Mononuclear cell (primary cell): ENCODE measurements at regions not wholly inside any gene's neighbourhood (a gene's known extent, or its start where the extent isn't known, plus 50 kb on each side); places are given as distances from the start of the nearest gene placed in this dataset.
A peak's percentile ranks its signal among the peaks of the same experiment; 100 is the strongest.
"Not testable (repeated sequence)": the region's sequence is repeated elsewhere in the genome, so short reads cannot be mapped to it uniquely, and the experiment has no call there.

Source experiments
- H3K27me3 ChIP-seq: 2 replicates; pipeline ENCODE4 v1.6.0; 2011; ENCODE audit warnings: low read length, control low read depth; ENCODE audit not compliant: insufficient read depth
- H3K4me1 ChIP-seq: 2 replicates; pipeline ENCODE4 v1.5.1; 2011; ENCODE audit warnings: mild to moderate bottlenecking, low read length, control low read depth; ENCODE audit not compliant: insufficient read depth
- H3K4me3 ChIP-seq: 2 replicates; pipeline ENCODE4 v1.5.1; 2011; ENCODE audit warnings: mild to moderate bottlenecking, low read length, moderate library complexity
- H3K9me3 ChIP-seq: 2 replicates; pipeline ENCODE4 v1.5.1; 2011; ENCODE audit warnings: low read depth, mild to moderate bottlenecking, control low read depth, low read length

DNA sequence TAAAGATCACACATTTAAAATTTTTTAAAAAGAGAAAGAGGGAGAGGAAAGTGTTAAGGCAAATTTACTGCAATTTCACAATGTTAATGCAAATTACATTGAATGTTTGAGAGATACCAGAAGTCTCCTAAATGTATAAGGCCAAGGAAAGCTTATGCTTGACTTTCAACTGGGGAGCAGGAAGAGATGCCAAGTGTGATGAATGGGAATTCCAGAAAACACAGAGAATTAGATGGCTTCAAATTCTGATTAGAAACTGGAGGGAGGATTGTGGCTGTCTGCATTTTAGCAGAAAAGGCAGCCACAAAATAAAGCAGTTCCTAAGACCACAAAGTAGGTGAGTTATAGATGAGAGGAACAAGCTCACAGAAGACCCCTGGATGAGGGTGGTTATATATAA, 328.3 kb upstream of the CITED2 start:
- no peak overlapping the region for H3K4me3 ChIP-seq
- peaks cover 17% of the 10 kb centered on the region for H3K4me1 ChIP-seq
- no peaks in the 10 kb centered on the region for H3K9me3 ChIP-seq
- H3K27me3 ChIP-seq = no peaks in the 10 kb centered on the region

DNA sequence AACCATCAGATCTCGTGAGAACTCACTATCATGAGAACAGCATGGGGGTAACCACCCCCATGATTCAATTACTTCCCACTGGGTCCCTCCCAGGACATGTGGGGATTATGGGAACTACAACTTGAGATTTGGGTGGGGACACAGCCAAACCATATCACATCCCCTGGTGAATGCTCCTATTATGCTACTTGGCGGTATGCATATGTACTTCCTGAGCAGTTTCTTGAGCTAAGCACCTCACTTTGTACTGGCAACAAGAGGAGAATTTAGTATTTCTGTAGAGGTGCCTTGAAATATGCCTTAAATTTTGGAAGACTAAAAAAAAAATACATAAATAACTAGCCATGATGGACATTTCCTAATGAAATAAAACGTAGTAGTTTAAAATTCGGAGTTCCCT, 327.2 kb upstream of the CITED2 start:
- no peak overlapping the region for H3K4me3 ChIP-seq
- H3K4me1 ChIP-seq = peaks cover 17% of the 10 kb centered on the region
- no peaks in the 10 kb centered on the region for H3K9me3 ChIP-seq
- H3K27me3 ChIP-seq = no peaks in the 10 kb centered on the region

- Histone ChIP-seq H3K27me3 (no peaks in the 10 kb centered on the region), H3K9me3 (no peaks in the 10 kb centered on the region), H3K4me3 (no peak overlapping the region), H3K4me1 (peaks cover 17% of the 10 kb centered on the region)
Observed at GRCh38 chr6:139701003-139701402, 326.6 kb upstream of the CITED2 start.

- H3K4me1 ChIP-seq = peaks cover 19% of the 10 kb centered on the region
- no peak overlapping the region for H3K4me3 ChIP-seq
- no peaks in the 10 kb centered on the region for H3K9me3 ChIP-seq
- H3K27me3 ChIP-seq = no peaks in the 10 kb centered on the region
Observed at GRCh38 chr6:139699911-139700310, 325.5 kb upstream of the CITED2 start.

DNA sequence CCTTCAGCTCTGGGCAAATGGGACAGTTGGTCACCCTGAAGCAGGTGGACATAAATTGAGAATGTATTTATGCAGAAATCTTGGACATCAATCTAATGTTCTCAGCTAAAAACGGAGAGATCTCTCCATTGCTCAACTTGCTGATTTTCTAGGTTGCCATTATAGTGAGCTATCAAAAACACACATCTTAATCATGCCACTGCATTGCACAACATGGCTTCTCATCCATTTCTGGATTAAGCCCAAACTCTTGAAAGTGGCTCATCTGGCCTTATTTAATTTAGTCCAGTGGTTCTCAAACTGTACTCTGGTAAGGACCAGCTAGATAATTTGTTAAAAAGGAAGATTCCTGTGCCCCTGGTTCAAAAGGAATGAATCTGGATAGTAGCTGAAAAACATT, 324.9 kb upstream of the CITED2 start:
- no peak overlapping the region for H3K4me3 ChIP-seq

GRCh38 chr6:139698526-139699176, 324.2 kb upstream of the CITED2 start:
- Histone ChIP-seq H3K4me1 (peaks cover 21% of the 10 kb centered on the region), H3K4me3 (no peak overlapping the region), H3K9me3 (no peaks in the 10 kb centered on the region), H3K27me3 (no peaks in the 10 kb centered on the region)

More for the DNA sequence above, 324.9 kb upstream of the CITED2 start:
- Histone ChIP-seq H3K27me3 (no peaks in the 10 kb centered on the region), H3K4me1 (peaks cover 21% of the 10 kb centered on the region), H3K9me3 (no peaks in the 10 kb centered on the region)

DNA sequence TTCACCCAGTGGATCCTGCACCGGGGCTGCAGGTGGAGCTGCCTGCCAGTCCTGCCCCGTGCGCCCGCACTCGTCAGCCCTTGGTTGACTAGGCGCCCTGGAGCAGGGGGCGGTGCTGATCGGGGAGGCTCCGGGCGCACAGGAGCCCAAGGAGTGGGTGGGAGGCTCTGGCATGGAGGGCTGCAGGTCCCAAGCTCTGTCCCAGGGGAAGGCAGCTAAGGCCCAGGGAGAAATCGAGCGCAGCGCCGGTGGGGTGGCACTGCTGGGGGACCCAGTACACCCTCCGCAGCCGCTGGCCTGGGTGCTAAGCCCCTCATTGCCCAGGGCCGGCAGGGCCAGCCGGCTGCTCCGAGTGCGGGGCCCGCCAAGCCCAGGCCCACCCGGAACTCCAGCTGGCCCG, 323.4 kb upstream of the CITED2 start:
- not testable (repeated sequence) for H3K27me3 ChIP-seq, H3K9me3 ChIP-seq, H3K4me3 ChIP-seq
- peaks cover 20% of the 10 kb centered on the region for H3K4me1 ChIP-seq

DNA sequence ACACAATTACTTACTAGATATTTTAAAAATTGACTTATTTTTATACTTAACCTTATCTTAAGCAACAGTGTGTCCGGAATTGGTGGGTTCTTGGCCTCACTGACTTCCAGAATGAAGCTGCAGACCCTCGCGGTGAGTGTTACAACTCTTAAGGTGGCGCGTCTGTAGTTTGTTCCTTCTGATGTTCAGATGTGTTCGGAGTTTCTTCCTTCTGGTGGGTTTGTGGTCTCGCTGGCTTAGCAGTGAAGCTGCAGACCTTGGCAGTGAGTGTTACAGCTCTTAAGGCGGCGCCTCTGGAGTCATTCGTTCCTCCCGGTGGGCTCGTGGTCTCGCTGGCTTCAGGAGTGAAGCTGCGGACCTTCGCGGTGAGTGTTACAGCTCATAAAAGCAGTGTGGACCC, 322.5 kb upstream of the CITED2 start:
- H3K4me3 ChIP-seq = peak overlapping the region; percentile 24
- H3K27me3 ChIP-seq, H3K9me3 ChIP-seq: not testable (repeated sequence)
- peaks cover 18% of the 10 kb centered on the region for H3K4me1 ChIP-seq

GRCh38 chr6:139695361-139695760, 320.9 kb upstream of the CITED2 start:
- no peaks in the 10 kb centered on the region for H3K9me3 ChIP-seq
- H3K4me1 ChIP-seq = peaks cover 18% of the 10 kb centered on the region
- no peak overlapping the region for H3K4me3 ChIP-seq
- H3K27me3 ChIP-seq = no peaks in the 10 kb centered on the region

GRCh38 chr6:139693735-139694134, 319.3 kb upstream of the CITED2 start:
- Histone ChIP-seq H3K9me3 (no peaks in the 10 kb centered on the region), H3K27me3 (no peaks in the 10 kb centered on the region), H3K4me3 (no peak overlapping the region), H3K4me1 (peaks cover 10% of the 10 kb centered on the region)

DNA sequence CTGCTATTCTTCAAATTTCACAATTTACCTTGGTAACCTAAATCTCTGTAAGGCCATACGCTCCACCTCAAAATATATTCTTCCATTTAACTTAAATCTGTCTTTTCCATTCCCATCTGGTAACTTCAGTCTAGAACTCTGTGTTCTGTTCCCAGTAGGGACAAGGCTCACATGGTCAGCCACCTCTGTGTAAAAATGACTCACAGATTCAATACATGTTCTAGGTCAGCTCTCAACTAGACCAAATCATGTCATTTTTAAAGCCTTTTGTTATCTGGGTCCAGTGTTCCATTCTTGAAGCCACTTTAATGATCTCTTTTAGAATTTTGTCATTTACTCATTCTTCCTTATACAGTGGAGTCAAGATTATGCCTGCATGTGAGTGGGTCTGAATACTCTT, 315.6 kb upstream of the CITED2 start:
- Histone ChIP-seq H3K9me3 (no peaks in the 10 kb centered on the region), H3K27me3 (no peaks in the 10 kb centered on the region)

DNA sequence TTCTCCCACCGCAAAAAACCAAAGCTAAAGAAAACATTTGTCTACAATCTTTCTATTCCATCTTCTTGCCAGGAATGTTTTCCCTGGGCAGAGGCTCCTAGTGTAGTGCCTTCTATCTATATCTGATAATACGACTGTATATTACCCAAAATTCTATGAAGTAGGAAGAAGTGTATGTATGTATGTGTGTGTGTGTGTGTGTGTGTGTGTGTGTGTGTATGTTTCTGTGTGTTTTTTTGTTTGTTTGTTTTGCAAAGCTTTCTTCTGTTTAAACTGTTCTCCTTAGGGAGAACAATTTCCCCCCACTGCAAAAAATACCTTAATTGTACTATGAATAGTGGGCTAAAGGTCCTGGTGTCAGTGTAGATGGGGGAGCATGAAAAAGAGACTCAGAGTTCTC, 312.6 kb upstream of the CITED2 start:
- no peaks in the 10 kb centered on the region for H3K9me3 ChIP-seq
- no peaks in the 10 kb centered on the region for H3K27me3 ChIP-seq

More for the DNA sequence above, 315.6 kb upstream of the CITED2 start:
- Histone ChIP-seq H3K4me1 (peaks cover 8% of the 10 kb centered on the region), H3K4me3 (no peak overlapping the region)

GRCh38 chr6:139686308-139686707, 311.9 kb upstream of the CITED2 start:
- Histone ChIP-seq H3K27me3 (no peaks in the 10 kb centered on the region), H3K4me1 (peaks cover 5% of the 10 kb centered on the region), H3K4me3 (no peak overlapping the region), H3K9me3 (no peaks in the 10 kb centered on the region)

More for the DNA sequence above, 312.6 kb upstream of the CITED2 start:
- H3K4me3 ChIP-seq = no peak overlapping the region
- peaks cover 5% of the 10 kb centered on the region for H3K4me1 ChIP-seq

GRCh38 chr6:139685009-139685408, 310.6 kb upstream of the CITED2 start:
- no peak overlapping the region for H3K4me3 ChIP-seq
- no peaks in the 10 kb centered on the region for H3K27me3 ChIP-seq
- H3K9me3 ChIP-seq = no peaks in the 10 kb centered on the region
- peaks cover 5% of the 10 kb centered on the region for H3K4me1 ChIP-seq

- peaks cover 4% of the 10 kb centered on the region for H3K4me1 ChIP-seq
- no peaks in the 10 kb centered on the region for H3K27me3 ChIP-seq
- no peak overlapping the region for H3K4me3 ChIP-seq
- no peaks in the 10 kb centered on the region for H3K9me3 ChIP-seq
Observed at GRCh38 chr6:139680819-139681218, 306.4 kb upstream of the CITED2 start.

DNA sequence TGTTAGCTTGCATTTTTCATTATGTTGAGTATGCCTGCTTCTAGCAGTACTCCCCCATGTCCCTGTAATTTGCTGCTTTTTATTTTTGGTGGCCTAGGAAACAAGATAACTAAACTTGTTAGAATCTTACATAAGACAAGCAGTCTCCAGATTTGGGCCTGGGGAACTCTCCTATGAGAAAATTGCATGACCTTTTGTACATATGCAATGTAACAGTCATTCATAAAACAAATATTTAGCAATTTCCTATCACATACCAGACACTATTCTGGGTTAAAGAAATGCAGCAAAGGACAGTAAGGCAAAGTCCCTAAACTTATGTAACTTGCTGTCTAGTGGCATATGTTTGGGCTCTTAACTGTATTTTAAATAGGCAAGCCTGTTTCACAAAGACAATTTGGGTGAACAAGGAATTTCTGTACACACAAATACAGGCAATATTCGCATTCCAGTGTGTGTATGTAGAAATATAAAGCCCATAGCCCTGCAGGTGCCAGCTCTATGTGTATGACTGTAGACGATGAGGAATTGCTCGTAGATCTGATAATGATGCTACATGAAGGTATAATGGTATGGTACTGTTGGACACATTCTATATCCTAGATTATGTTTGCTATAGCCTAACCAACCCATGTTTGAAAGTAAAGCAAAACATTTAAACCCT, 305.2 kb upstream of the CITED2 start:
- Histone ChIP-seq H3K9me3 (no peaks in the 10 kb centered on the region), H3K4me3 (no peak overlapping the region), H3K27me3 (no peaks in the 10 kb centered on the region), H3K4me1 (peaks cover 4% of the 10 kb centered on the region)
